ENCODE measurements at regions not wholly inside any gene's neighbourhood (a gene's known extent, or its start where the extent isn't known, plus 50 kb on each side); places are given as distances from the start of the nearest gene placed in this dataset.

DNA sequence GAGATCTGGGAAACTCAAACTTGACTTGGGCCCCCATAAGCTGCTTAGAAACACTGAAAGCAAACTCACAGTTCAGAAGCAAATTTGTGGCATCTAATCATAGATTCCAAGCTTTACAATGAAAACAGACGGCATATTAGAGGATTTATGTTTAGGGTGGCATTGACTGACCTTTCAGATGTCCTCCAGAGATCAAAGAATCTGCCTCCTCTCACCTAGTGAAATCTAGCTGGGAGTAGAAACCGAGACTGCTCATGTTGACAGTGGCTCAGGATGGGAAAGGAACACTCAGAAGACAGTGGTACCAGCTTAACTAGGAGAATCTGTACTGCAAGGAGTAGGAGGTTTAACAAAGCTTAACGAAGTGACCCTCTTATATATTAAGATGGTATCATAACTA lies 345.0 kb downstream of the GXYLT1 start:
- TF ChIP-seq, protein P1, sequence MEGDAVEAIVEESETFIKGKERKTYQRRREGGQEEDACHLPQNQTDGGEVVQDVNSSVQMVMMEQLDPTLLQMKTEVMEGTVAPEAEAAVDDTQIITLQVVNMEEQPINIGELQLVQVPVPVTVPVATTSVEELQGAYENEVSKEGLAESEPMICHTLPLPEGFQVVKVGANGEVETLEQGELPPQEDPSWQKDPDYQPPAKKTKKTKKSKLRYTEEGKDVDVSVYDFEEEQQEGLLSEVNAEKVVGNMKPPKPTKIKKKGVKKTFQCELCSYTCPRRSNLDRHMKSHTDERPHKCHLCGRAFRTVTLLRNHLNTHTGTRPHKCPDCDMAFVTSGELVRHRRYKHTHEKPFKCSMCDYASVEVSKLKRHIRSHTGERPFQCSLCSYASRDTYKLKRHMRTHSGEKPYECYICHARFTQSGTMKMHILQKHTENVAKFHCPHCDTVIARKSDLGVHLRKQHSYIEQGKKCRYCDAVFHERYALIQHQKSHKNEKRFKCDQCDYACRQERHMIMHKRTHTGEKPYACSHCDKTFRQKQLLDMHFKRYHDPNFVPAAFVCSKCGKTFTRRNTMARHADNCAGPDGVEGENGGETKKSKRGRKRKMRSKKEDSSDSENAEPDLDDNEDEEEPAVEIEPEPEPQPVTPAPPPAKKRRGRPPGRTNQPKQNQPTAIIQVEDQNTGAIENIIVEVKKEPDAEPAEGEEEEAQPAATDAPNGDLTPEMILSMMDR (IDR thresholded peaks at IDR 0.05): no peak
- TF ChIP-seq POLR2A (IDR thresholded peaks at IDR 0.05): no peak

All from uterus (tissue), 2 donors.